ENCODE measurements at regions not wholly inside any gene's neighbourhood (a gene's known extent, or its start where the extent isn't known, plus 50 kb on each side); places are given as distances from the start of the nearest gene placed in this dataset.

DNA sequence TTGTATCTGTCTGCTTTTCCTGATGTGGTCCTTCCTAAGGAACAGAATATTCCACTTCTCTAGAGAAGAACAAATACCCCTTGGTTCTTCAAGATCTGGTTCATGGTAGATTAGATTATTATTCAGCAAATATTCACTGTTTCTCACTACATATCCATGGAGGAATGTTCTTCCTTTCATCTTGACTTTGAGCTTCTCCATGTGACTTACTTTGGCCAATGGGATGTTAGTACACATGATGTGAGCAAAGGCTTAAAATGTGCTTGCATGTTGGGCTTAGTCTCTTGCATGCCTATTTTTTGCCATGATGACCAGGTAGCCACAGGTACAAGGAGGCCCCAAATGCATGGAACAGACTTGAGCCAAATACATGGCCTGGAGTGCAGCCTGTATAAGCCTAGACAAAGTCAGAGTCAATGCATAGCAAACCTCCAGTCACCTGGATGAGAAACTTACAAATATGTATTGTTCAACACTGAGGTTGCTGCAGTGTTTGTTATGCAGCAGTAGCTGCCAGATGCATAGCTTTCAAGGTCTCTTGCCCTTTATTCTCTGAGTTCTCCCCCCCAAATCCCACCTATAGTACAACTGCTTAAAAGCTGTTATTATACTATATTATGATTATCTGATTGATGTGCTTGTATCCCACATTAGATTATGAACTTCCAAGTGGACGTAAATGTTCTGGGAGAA is 50.0 kb upstream of the CHD6 start (continued):
- TF ChIP-seq CHD7 (IDR thresholded peaks at IDR 0.05; ENCODE audit: insufficient replicate concordance, low read length) (no peak), ATF3 (IDR thresholded peaks at IDR 0.05; ENCODE audit: insufficient read depth, low read depth, low read length) (no peak), SP2 (IDR thresholded peaks at IDR 0.05; ENCODE audit: low read length) (no peak), NANOG (IDR thresholded peaks at IDR 0.05; ENCODE audit: insufficient read depth, low read depth, low read length, poor library complexity, severe bottlenecking) (no peak), POLR2AphosphoS5 (IDR thresholded peaks at IDR 0.05; ENCODE audit: low read depth, low read length) (no peak), JUN (IDR thresholded peaks at IDR 0.05; ENCODE audit: low read depth, low read length) (no peak), KDM5A (IDR thresholded peaks at IDR 0.05; ENCODE audit: low read length) (no peak), SP4 (IDR thresholded peaks at IDR 0.05; ENCODE audit: low read length) (no peak), KDM4A (IDR thresholded peaks at IDR 0.05; ENCODE audit: low read depth, low read length, severe bottlenecking) (no peak)

Data from H1 (cell line).